DND-41 (cell line): ENCODE measurements at regions not wholly inside any gene's neighbourhood (a gene's known extent, or its start where the extent isn't known, plus 50 kb on each side); places are given as distances from the start of the nearest gene placed in this dataset.

Experiments used
- CTCF ChIP-seq: IDR thresholded peaks from 2 replicates; pipeline ENCODE4 v1.5.1; 2012; ENCODE audit warnings: borderline replicate concordance, low read length, moderate library complexity, mild to moderate bottlenecking; ENCODE audit not compliant: poor library complexity, severe bottlenecking; ENCODE audit errors: extremely low read depth
- EZH2 ChIP-seq: IDR thresholded peaks from 3 replicates; pipeline ENCODE4 v1.6.1; 2012; ENCODE audit warnings: borderline replicate concordance, low read depth, mild to moderate bottlenecking, moderate library complexity, low read length, inconsistent platforms; ENCODE audit not compliant: severe bottlenecking

GRCh38 chr7:155997431-155998327 is 185.4 kb upstream of the SHH start:
- no peak for TF ChIP-seq CTCF
- no peak for TF ChIP-seq EZH2
